HL-60 (cell line): ENCODE measurements at regions not wholly inside any gene's neighbourhood (a gene's known extent, or its start where the extent isn't known, plus 50 kb on each side); places are given as distances from the start of the nearest gene placed in this dataset.
A peak's percentile ranks its signal among the peaks of the same experiment; 100 is the strongest.

Experiments
- DNase-seq, 2 experiments: peaks; one replicate each; pipeline ENCODE4 v3.0.0-alpha.2; 2010 to 2020; ENCODE audit warnings: low read depth in 1 of 2, low spot score in 1 of 2
- H3K27ac ChIP-seq: fragments of 250-450 bp; sonication (Bioruptor Pico); replicated peaks from 2 replicates; pipeline ENCODE4 v1.5.1; 2020; ENCODE audit warnings: mild to moderate bottlenecking, moderate library complexity
- H3K27me3 ChIP-seq: fragments of 250-450 bp; sonication (Bioruptor Pico); 2 replicates; pipeline ENCODE4 v1.5.1; 2021; ENCODE audit warnings: mild to moderate bottlenecking, moderate library complexity; ENCODE audit not compliant: insufficient read depth, poor library complexity, severe bottlenecking
- H3K4me3 ChIP-seq: replicated peaks from 2 replicates; pipeline ENCODE4 v1.5.1; 2011; ENCODE audit warnings: mild to moderate bottlenecking, control low read depth, low read length; ENCODE audit not compliant: insufficient read depth
- CTCF ChIP-seq: IDR thresholded peaks from one replicate; pipeline ENCODE4 v1.5.1; 2011; ENCODE audit warnings: low read length, control low read depth, inconsistent platforms; ENCODE audit not compliant: insufficient read depth
- GABPA ChIP-seq: IDR thresholded peaks from 2 replicates; pipeline ENCODE4 v1.6.1; 2012; ENCODE audit warnings: low read depth
- POLR2AphosphoS5 ChIP-seq: IDR thresholded peaks from 2 replicates; pipeline ENCODE4 v1.6.1; 2012; ENCODE audit warnings: low read depth
- REST ChIP-seq: IDR thresholded peaks from 2 replicates; pipeline ENCODE4 v1.6.1; 2012; ENCODE audit warnings: low read depth; ENCODE audit not compliant: insufficient replicate concordance
- SPI1 ChIP-seq: IDR thresholded peaks from 2 replicates; pipeline ENCODE4 v1.6.1; 2012; ENCODE audit warnings: low read depth, mild to moderate bottlenecking, borderline replicate concordance

GRCh38 chr10:84768132-84768531 is 439.7 kb downstream of the CCSER2 start:
- TF ChIP-seq CTCF (no peak), SPI1 (no peak), REST (no peak), POLR2AphosphoS5 (no peak), GABPA (no peak)
- Histone ChIP-seq H3K4me3 (no peak overlapping the region), H3K27ac (no peak overlapping the region), H3K27me3 (no peaks in the 10 kb centered on the region)
- DNase-seq = no peak

- H3K27me3 ChIP-seq = no peaks in the 10 kb centered on the region
- TF ChIP-seq CTCF (no peak), POLR2AphosphoS5 (no peak), SPI1 (no peak)
These were observed 442.4 kb downstream of the CCSER2 start for GRCh38 chr10:84770824-84771223.

GRCh38 chr10:84783386-84783785 is 455.0 kb downstream of the CCSER2 start:
- Histone ChIP-seq H3K27ac (no peak overlapping the region), H3K4me3 (no peak overlapping the region), H3K27me3 (no peaks in the 10 kb centered on the region)
- no peak for DNase-seq
- TF ChIP-seq GABPA = no peak
- TF ChIP-seq CTCF = peak; percentile 38
- TF ChIP-seq POLR2AphosphoS5 = no peak
- TF ChIP-seq REST = no peak
- no peak for TF ChIP-seq SPI1

More at GRCh38 chr10:84770824-84771223, 442.4 kb downstream of the CCSER2 start:
- Histone ChIP-seq H3K27ac (no peak overlapping the region), H3K4me3 (no peak overlapping the region)
- DNase-seq = no peak

GRCh38 chr10:84783909-84784308 is 455.5 kb downstream of the CCSER2 start:
- Histone ChIP-seq H3K27ac (no peak overlapping the region), H3K27me3 (no peaks in the 10 kb centered on the region), H3K4me3 (no peak overlapping the region)
- no peak for TF ChIP-seq SPI1
- TF ChIP-seq REST = no peak
- TF ChIP-seq GABPA = no peak
- TF ChIP-seq POLR2AphosphoS5 = no peak
- no peak for DNase-seq
